Mucosa of rectum (tissue), 2 donors: ENCODE measurements at regions not wholly inside any gene's neighbourhood (a gene's known extent, or its start where the extent isn't known, plus 50 kb on each side); places are given as distances from the start of the nearest gene placed in this dataset.

Experiments used
- H3K27ac ChIP-seq, 2 donors: one replicate each; pipeline ENCODE4 v1.7.0; 2013; ENCODE audit warnings: inconsistent platforms in 2 of 2, low read depth in 2 of 2, low read length in 2 of 2
- H3K27me3 ChIP-seq, 2 donors: one replicate each; pipeline ENCODE4 v1.7.0; 2013; ENCODE audit warnings: low read length in 2 of 2; ENCODE audit not compliant: control insufficient read depth in 2 of 2, insufficient read depth in 2 of 2
- H3K36me3 ChIP-seq, 2 donors: one replicate each; pipeline ENCODE4 v1.7.0; 2013; ENCODE audit warnings: low read length in 2 of 2; ENCODE audit not compliant: control insufficient read depth in 2 of 2, insufficient read depth in 2 of 2
- H3K4me1 ChIP-seq, 2 donors: one replicate each; pipeline ENCODE4 v1.7.0; 2013; ENCODE audit warnings: low read length in 2 of 2, mild to moderate bottlenecking in 1 of 2; ENCODE audit not compliant: control insufficient read depth in 2 of 2, insufficient read depth in 2 of 2
- H3K4me3 ChIP-seq, 2 donors: one replicate each; pipeline ENCODE4 v1.7.0; 2013; ENCODE audit warnings: low read length in 2 of 2
- H3K9ac ChIP-seq, 2 donors: one replicate each; pipeline ENCODE4 v1.7.0; 2013; ENCODE audit warnings: low read length in 2 of 2, low read depth in 1 of 2, mild to moderate bottlenecking in 1 of 2
- H3K9me3 ChIP-seq, 2 donors: one replicate each; pipeline ENCODE4 v1.7.0; 2013; ENCODE audit warnings: low read length in 2 of 2; ENCODE audit not compliant: control insufficient read depth in 2 of 2
- donor health status: healthy.
- donor health status: Normal muscosa, but diverticular disease.

DNA sequence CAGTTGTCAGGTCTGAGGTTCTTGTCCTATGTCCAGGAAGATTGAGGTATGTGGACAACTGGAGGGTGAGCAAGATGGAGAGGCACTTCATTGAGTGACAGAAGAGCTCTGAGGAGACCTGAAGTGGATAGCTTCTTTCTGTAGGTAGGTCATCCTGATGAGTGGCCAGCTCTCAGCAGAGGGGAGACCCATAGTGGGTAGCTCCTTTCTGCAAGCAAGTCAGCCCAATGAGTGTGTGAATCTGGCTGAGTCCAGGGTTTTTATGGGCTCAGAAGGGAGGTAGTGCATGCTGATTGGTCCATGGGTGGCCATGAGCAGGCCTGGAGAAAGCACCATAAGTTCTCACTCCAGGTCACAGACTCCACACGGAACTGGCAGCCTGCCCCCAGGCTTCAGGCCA lies 92.6 kb upstream of the GALNT5 start:
- H3K9me3 ChIP-seq, result no peaks in the 10 kb centered on the region
- no peak overlapping the region for H3K4me3 ChIP-seq
- H3K4me1 ChIP-seq, result peaks cover 0 to 5% of the 10 kb centered on the region in 2 donors
- no peaks in the 10 kb centered on the region for H3K27me3 ChIP-seq
- H3K9ac ChIP-seq, result no peak overlapping the region
- no peak overlapping the region for H3K27ac ChIP-seq
- H3K36me3 ChIP-seq, result no peaks in the 10 kb centered on the region

DNA sequence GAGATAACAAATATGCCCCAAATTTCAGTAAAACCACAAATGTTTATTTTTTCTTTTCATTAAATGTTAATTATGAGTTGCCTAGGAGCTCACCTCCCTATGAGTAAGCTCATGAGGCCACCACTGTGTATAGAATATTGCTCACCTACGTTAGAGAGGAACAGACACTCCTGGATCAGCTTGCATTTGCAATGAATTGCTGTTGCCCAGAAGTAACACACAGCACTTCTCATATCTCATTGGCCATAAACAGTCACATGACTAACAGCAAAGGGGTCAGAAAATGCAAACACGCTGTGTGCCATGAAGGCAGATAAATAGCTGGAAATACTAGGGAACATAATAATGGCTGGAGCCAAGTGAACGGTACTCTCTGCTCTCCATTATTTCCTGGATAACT lies 89.0 kb upstream of the GALNT5 start:
- no peaks in the 10 kb centered on the region for H3K36me3 ChIP-seq
- no peak overlapping the region for H3K9ac ChIP-seq
- H3K9me3 ChIP-seq, result no peaks in the 10 kb centered on the region
- H3K27ac ChIP-seq, result no peak overlapping the region
- H3K27me3 ChIP-seq, result no peaks in the 10 kb centered on the region
- H3K4me3 ChIP-seq, result no peak overlapping the region
- H3K4me1 ChIP-seq, result no peaks in the 10 kb centered on the region

DNA sequence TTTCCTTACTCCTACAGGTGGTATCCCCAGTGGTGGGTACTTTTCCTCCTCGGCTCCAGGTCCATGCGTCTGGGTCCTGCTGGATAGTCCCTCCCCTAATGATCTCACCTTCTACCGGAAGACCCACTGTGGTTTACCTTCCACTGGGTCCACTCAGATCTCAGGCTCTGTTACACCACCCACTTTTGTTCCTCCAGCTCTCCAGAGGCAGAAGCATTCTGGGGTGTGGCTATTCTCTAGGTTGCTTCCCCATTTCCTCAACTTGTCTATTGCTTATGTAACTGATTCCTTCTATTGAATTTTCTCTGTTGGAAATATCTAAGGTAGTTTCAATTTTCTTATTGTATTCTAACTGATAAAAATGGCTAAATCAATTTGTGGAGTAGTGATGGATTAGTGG lies 87.6 kb upstream of the GALNT5 start:
- Histone ChIP-seq H3K9me3 (no peaks in the 10 kb centered on the region), H3K4me3 (no peak overlapping the region), H3K27me3 (no peaks in the 10 kb centered on the region), H3K4me1 (no peaks in the 10 kb centered on the region), H3K36me3 (no peaks in the 10 kb centered on the region), H3K27ac (no peak overlapping the region), H3K9ac (no peak overlapping the region)

DNA sequence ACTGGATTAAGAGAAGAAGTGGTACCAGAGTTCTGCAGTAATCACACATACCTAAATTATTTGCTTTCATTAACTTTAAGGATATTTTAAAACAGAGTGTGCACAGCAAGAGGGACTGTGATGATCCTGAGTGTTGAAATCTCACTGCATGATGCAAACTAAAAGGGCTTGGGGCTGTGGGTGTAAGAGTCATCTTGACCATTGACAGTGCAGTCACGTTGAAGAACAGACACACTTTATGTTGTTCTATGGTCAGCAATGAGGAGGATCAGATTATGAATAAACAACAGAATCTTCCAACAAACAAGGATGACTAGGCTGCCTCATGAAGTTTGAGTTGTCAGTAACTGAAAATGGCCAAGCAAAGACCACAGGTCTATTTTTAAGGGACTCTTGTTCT lies 87.2 kb upstream of the GALNT5 start:
- Histone ChIP-seq H3K4me1 (no peaks in the 10 kb centered on the region), H3K27ac (no peak overlapping the region), H3K9me3 (no peaks in the 10 kb centered on the region), H3K27me3 (no peaks in the 10 kb centered on the region), H3K9ac (no peak overlapping the region), H3K4me3 (no peak overlapping the region), H3K36me3 (no peaks in the 10 kb centered on the region)

DNA sequence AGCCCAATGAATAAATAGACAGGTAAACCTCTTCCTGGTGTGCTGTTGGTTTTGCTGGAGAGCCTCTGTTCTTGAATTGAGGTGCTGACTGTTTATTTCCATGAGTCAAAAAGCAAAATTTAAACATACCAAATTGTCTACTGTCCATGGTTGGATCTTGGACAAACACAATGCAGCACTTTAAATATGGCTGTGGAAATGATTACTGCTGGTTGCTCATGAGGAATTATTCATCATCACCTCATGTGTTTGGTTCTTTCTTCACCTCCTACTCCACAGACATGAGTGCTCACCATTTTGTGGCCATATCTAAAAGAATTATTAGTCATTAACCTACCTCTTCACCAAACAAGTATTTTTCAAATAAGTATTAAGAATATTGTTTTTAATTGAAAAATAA lies 85.3 kb upstream of the GALNT5 start:
- Histone ChIP-seq H3K9ac (no peak overlapping the region), H3K9me3 (no peaks in the 10 kb centered on the region), H3K36me3 (no peaks in the 10 kb centered on the region), H3K4me3 (no peak overlapping the region), H3K27me3 (no peaks in the 10 kb centered on the region), H3K4me1 (no peaks in the 10 kb centered on the region), H3K27ac (no peak overlapping the region)

DNA sequence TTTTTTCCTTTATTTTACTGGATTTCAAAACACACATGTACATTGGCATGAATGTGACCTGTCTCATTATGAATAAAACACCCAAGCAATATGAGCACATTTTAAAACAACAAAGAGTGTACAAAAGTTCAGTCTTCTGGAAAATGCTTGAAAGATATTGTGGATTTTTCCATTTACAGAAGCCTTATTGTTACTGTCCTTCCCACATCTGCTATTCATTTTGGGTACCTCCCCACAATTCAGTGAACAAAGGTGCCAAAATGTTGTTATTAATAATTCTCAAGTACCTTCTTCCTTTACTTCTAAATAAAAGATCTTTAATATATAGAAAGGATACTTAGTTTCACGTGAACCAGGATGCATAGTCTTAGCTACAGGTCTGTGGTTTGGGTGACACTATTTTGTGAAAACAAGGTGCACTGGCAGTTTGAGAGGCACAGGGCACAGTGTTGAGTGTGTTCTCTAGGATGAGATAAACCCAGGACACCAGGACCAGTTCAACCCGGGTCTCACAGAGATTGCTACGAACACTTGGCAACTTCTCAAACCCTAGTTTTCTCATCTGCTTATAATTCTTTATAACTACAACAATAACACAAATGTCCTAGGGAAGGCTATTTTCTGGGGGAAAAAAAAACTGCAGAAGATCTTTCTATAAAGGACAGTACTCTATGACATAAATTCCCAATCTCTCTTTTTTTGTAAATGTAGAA lies 84.5 kb upstream of the GALNT5 start:
- Histone ChIP-seq H3K36me3 (no peaks in the 10 kb centered on the region), H3K4me3 (no peak overlapping the region), H3K27ac (no peak overlapping the region), H3K27me3 (no peaks in the 10 kb centered on the region), H3K9ac (no peak overlapping the region), H3K9me3 (no peaks in the 10 kb centered on the region), H3K4me1 (no peaks in the 10 kb centered on the region)

DNA sequence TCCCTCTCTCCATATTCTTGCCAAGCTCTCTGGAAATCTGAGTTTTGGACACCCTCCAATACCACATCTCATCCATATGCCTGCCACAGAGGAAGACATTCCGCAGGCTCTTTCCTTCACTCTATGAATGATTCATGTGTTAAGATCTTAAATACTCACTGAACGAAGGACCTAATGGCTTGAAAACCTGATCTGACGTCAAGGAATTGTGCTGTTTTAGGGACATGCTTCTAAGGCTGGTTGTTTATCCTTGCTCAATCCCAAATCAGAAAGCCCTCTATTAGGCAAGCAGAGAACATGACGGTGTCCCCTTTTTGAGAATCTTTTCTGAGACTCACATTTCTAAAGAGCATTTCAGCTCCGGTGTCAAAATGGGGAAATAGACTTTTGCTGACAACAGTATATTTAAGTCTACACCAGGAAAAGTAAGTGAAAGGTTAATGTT lies 83.7 kb upstream of the GALNT5 start:
- H3K4me1 ChIP-seq, result no peaks in the 10 kb centered on the region
- no peaks in the 10 kb centered on the region for H3K36me3 ChIP-seq
- no peaks in the 10 kb centered on the region for H3K27me3 ChIP-seq
- H3K4me3 ChIP-seq, result no peak overlapping the region
- no peaks in the 10 kb centered on the region for H3K9me3 ChIP-seq
- H3K27ac ChIP-seq, result peak overlapping the region in 1 of 2 donors; percentile 11
- H3K9ac ChIP-seq, result no peak overlapping the region

DNA sequence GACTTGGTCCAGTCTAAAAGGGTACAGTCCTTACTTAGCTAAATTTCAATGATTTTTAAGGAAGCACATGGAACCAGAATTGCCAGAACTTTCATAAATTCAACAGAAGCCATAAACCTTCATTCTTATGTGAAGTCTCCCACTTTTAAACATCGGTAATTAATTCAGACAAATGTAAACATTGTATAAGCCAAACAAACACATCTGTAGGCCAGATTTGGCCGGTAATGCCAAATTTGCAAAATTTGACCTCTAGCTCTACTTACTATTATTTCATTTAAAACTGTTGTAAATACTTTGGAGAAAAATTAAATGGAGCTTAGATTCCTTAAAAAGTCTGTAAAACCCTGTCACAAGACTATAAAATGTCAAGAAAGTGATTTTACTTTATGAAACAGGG lies 83.2 kb upstream of the GALNT5 start:
- no peak overlapping the region for H3K9ac ChIP-seq
- no peaks in the 10 kb centered on the region for H3K9me3 ChIP-seq
- H3K27ac ChIP-seq, result peak overlapping the region in 1 of 2 donors; percentile 11
- no peak overlapping the region for H3K4me3 ChIP-seq
- no peaks in the 10 kb centered on the region for H3K4me1 ChIP-seq
- H3K27me3 ChIP-seq, result no peaks in the 10 kb centered on the region
- no peaks in the 10 kb centered on the region for H3K36me3 ChIP-seq

DNA sequence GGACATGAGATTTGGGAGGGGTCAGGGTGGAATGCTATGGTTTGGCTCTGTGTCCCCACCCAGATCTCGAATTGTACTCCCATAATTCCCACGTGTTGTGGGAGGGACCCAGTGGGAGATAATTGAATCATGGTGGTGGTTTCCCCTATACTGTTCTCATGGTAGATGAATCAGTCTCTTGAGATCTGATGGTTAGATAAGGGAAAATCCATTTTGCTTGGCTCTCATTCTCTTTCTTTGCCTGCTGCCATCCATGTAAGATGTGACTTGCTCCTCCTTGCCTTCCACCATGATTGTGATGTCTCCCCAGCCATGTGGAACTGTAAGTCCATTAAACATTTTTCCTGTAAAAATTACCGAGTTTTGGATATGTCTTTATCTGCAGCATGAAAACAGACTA lies 80.9 kb upstream of the GALNT5 start:
- H3K4me1 ChIP-seq, result no peaks in the 10 kb centered on the region
- H3K9me3 ChIP-seq, result no peaks in the 10 kb centered on the region
- no peak overlapping the region for H3K4me3 ChIP-seq
- no peaks in the 10 kb centered on the region for H3K36me3 ChIP-seq
- no peaks in the 10 kb centered on the region for H3K27me3 ChIP-seq
- H3K27ac ChIP-seq, result no peak overlapping the region
- H3K9ac ChIP-seq, result no peak overlapping the region

DNA sequence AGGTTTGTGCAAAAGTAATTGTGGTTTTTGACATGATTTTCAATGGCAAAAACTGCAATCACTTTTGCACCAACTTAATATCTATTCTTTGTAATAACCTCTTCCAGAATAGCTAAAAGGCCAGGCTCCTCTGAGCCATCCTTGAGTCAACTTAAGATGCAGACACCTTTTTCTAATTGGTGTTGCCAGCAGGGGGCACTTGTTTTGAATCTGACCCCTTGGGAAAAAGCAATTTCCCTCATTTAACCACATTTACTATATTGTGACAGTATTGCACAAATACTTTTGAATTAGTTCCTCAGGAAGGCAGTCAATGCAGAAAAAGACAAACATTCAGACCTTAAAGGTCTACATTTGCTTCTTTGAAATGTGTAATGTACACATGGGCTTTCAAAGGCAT lies 78.6 kb upstream of the GALNT5 start:
- H3K9me3 ChIP-seq, result no peaks in the 10 kb centered on the region

More for the DNA sequence above, 78.6 kb upstream of the GALNT5 start:
- Histone ChIP-seq H3K9ac (no peak overlapping the region), H3K4me1 (no peaks in the 10 kb centered on the region), H3K27ac (no peak overlapping the region), H3K4me3 (no peak overlapping the region), H3K36me3 (no peaks in the 10 kb centered on the region), H3K27me3 (no peaks in the 10 kb centered on the region)
